GM23338 (cell line): ENCODE measurements at regions not wholly inside any gene's neighbourhood (a gene's known extent, or its start where the extent isn't known, plus 50 kb on each side); places are given as distances from the start of the nearest gene placed in this dataset.

ENCODE experiments used
- ATAC-seq: fragments of 200-7000 bp; cut with Tn5 transposase; 3 replicates; pipeline ENCODE4 v1.9.1; 2020
- DNase-seq: peaks from one replicate; pipeline ENCODE4 v3.0.0-alpha.2; 2015; ENCODE audit warnings: low spot score
- H2AFZ ChIP-seq: fragments of 200-600 bp; sonication (generic); 2 replicates; pipeline ENCODE4 v1.8.0; 2016; ENCODE audit warnings: antibody characterized with exemption, mild to moderate bottlenecking, moderate library complexity
- H3F3A ChIP-seq: fragments of 200-600 bp; sonication (generic); replicated peaks from 2 replicates; pipeline ENCODE4 v1.8.0; 2017; ENCODE audit warnings: antibody characterized with exemption, mixed run types, low read depth
- H3K27ac ChIP-seq: fragments of 200-600 bp; sonication (generic); 2 replicates; pipeline ENCODE4 v1.6.1; 2016; ENCODE audit warnings: low read depth
- H3K27me3 ChIP-seq: fragments of 200-600 bp; sonication (generic); 2 replicates; pipeline ENCODE4 v1.8.0; 2016; ENCODE audit warnings: mild to moderate bottlenecking, mixed run types, moderate library complexity; ENCODE audit not compliant: insufficient read depth
- H3K36me3 ChIP-seq: fragments of 200-600 bp; sonication (generic); 2 replicates; pipeline ENCODE4 v1.8.0; 2016; ENCODE audit warnings: mild to moderate bottlenecking; ENCODE audit not compliant: insufficient read depth
- H3K4me1 ChIP-seq: fragments of 200-600 bp; sonication (generic); 2 replicates; pipeline ENCODE4 v1.8.0; 2016; ENCODE audit warnings: mild to moderate bottlenecking, moderate library complexity; ENCODE audit not compliant: insufficient read depth
- H3K4me2 ChIP-seq: fragments of 200-600 bp; sonication (generic); 2 replicates; pipeline ENCODE4 v1.7.1; 2017; ENCODE audit warnings: mixed run types
- H3K4me3 ChIP-seq: fragments of 200-600 bp; sonication (generic); 2 replicates; pipeline ENCODE4 v1.6.1; 2016; ENCODE audit warnings: mixed run types
- H3K79me2 ChIP-seq: fragments of 200-600 bp; sonication (generic); replicated peaks from 2 replicates; pipeline ENCODE4 v1.8.0; 2017; ENCODE audit warnings: mild to moderate bottlenecking; ENCODE audit not compliant: insufficient read depth
- H3K9me2 ChIP-seq: fragments of 200-600 bp; sonication (generic); 2 replicates; pipeline ENCODE4 v1.8.0; 2017; ENCODE audit not compliant: insufficient read depth
- H4K20me1 ChIP-seq: fragments of 200-600 bp; sonication (generic); replicated peaks from 2 replicates; pipeline ENCODE4 v1.8.0; 2017; ENCODE audit warnings: mild to moderate bottlenecking; ENCODE audit not compliant: insufficient read depth
- H3K27ac Mint-ChIP-seq: 2 replicates; pipeline ENCODE4 v1.8.0; 2020; ENCODE audit warnings: inconsistent platforms, mild to moderate bottlenecking, moderate library complexity, mixed read lengths
- H3K27me3 Mint-ChIP-seq: 3 replicates; pipeline ENCODE4 v1.8.0; 2022; ENCODE audit warnings: low read depth, mild to moderate bottlenecking, moderate library complexity, mixed read lengths, inconsistent platforms; ENCODE audit not compliant: insufficient read depth, poor library complexity
- H3K36me3 Mint-ChIP-seq: 3 replicates; pipeline ENCODE4 v1.8.0; 2021; ENCODE audit warnings: low read depth, mild to moderate bottlenecking, inconsistent platforms, moderate library complexity, mixed read lengths
- H3K4me1 Mint-ChIP-seq: 3 replicates; pipeline ENCODE4 v1.8.0; 2020; ENCODE audit warnings: mild to moderate bottlenecking, inconsistent platforms, mixed read lengths
- H3K4me3 Mint-ChIP-seq: 3 replicates; pipeline ENCODE4 v1.8.0; 2021; ENCODE audit warnings: moderate library complexity, mild to moderate bottlenecking, inconsistent platforms, mixed read lengths
- H3K9me3 Mint-ChIP-seq: 3 replicates; pipeline ENCODE4 v1.8.0; 2020; ENCODE audit warnings: moderate library complexity, mild to moderate bottlenecking, inconsistent platforms, mixed read lengths
- CREB1 ChIP-seq: fragments of 250-450 bp; sonication (Bioruptor Pico); IDR thresholded peaks from 2 replicates; pipeline ENCODE4 v1.5.0; 2020; ENCODE audit warnings: low read depth, mild to moderate bottlenecking, moderate library complexity
- EZH2 ChIP-seq: fragments of 200-600 bp; sonication (generic); IDR thresholded peaks from one replicate; pipeline ENCODE4 v1.8.0; 2017; ENCODE audit warnings: antibody characterized with exemption, mild to moderate bottlenecking, low read depth; ENCODE audit not compliant: unreplicated experiment
- NANOG ChIP-seq: IDR thresholded peaks from 2 replicates; pipeline ENCODE4 v1.6.1; 2016; ENCODE audit warnings: antibody characterized with exemption, borderline replicate concordance
- ZNF114 ChIP-seq: fragments of 250-450 bp; sonication (Bioruptor Pico); IDR thresholded peaks from 2 replicates; pipeline ENCODE4 v1.5.0; 2020; ENCODE audit warnings: mild to moderate bottlenecking, moderate library complexity
- ZNF331 ChIP-seq: fragments of 250-450 bp; sonication (Bioruptor Pico); IDR thresholded peaks from 2 replicates; pipeline ENCODE4 v1.5.0; 2020; ENCODE audit warnings: low read depth, mild to moderate bottlenecking, moderate library complexity
- ZNF462 ChIP-seq: fragments of 250-450 bp; sonication (Bioruptor Pico); IDR thresholded peaks from 2 replicates; pipeline ENCODE4 v1.5.0; 2020; ENCODE audit warnings: mild to moderate bottlenecking, moderate library complexity

- Mint-ChIP-seq H3K36me3 (peaks cover 6% of the 10 kb centered on the region; the same call in 2 of the 3 replicates), H3K4me1 (peaks cover 27% of the 10 kb centered on the region), H3K27ac (peak overlapping the region; percentile 92), H3K9me3 (peaks cover 6% of the 10 kb centered on the region; the same call in 2 of the 3 replicates), H3K4me3 (no peak overlapping the region), H3K27me3 (peaks cover 2% of the 10 kb centered on the region)
- peak overlapping the region; percentile 39 for H3K4me2 ChIP-seq
- no peak overlapping the region for H3K27ac ChIP-seq
- peak; percentile 34 for DNase-seq
- no peak overlapping the region for H3K4me3 ChIP-seq
- H4K20me1 ChIP-seq, result no peaks in the 10 kb centered on the region
- H3K4me1 ChIP-seq, result peaks cover 14% of the 10 kb centered on the region; the same call in 1 of the 2 replicates
- H3K36me3 ChIP-seq, result no peaks in the 10 kb centered on the region
- TF ChIP-seq ZNF114 (CRISPR knock-in tag) (no peak), ZNF331 (CRISPR knock-in tag) (no peak), CREB1 (CRISPR knock-in tag) (no peak), NANOG (no peak), EZH2 (no peak)
- H3K9me2 ChIP-seq, result no peaks in the 10 kb centered on the region
- H3K79me2 ChIP-seq, result no peaks in the 10 kb centered on the region
- H3K27me3 ChIP-seq, result no peaks in the 10 kb centered on the region
- peak; percentile 74 for ATAC-seq
- no peak overlapping the region for H2AFZ ChIP-seq
- no peaks in the 10 kb centered on the region for H3F3A ChIP-seq
These were observed 285.3 kb downstream of the GRB14 start for GRCh38 chr2:164335947-164336346.

- Histone ChIP-seq H4K20me1 (no peaks in the 10 kb centered on the region), H3K4me1 (peaks cover 14% of the 10 kb centered on the region; the same call in 1 of the 2 replicates), H3K27me3 (no peaks in the 10 kb centered on the region), H3K4me2 (peak overlapping the region; percentile 39; the same call in 1 of the 2 replicates), H3K27ac (no peak overlapping the region), H3K36me3 (no peaks in the 10 kb centered on the region), H3F3A (no peaks in the 10 kb centered on the region), H3K9me2 (no peaks in the 10 kb centered on the region), H2AFZ (no peak overlapping the region), H3K4me3 (no peak overlapping the region), H3K79me2 (no peaks in the 10 kb centered on the region)
- ATAC-seq, result peak; percentile 95
- Mint-ChIP-seq H3K36me3 (peaks cover 6% of the 10 kb centered on the region; the same call in 2 of the 3 replicates), H3K4me3 (no peak overlapping the region), H3K4me1 (peaks cover 31% of the 10 kb centered on the region), H3K27me3 (no peaks in the 10 kb centered on the region), H3K9me3 (peaks cover 6% of the 10 kb centered on the region; the same call in 2 of the 3 replicates), H3K27ac (peak overlapping the region; percentile 92)
- peak; percentile 61 for DNase-seq
- TF ChIP-seq ZNF114 (CRISPR knock-in tag) (peak; percentile 86), EZH2 (no peak), ZNF462 (peak; percentile 100), CREB1 (CRISPR knock-in tag) (peak; percentile 29; the same call in 1 of the 2 replicates), NANOG (0 out of 2 replicates have a peak, but pooled peaks have one; percentile 14)
These were observed 286.2 kb downstream of the GRB14 start for GRCh38 chr2:164335128-164335527.
